ENCODE measurements at regions not wholly inside any gene's neighbourhood (a gene's known extent, or its start where the extent isn't known, plus 50 kb on each side); places are given as distances from the start of the nearest gene placed in this dataset.
"Not testable (repeated sequence)": the region's sequence is repeated elsewhere in the genome, so short reads cannot be mapped to it uniquely, and the experiment has no call there.

DNA sequence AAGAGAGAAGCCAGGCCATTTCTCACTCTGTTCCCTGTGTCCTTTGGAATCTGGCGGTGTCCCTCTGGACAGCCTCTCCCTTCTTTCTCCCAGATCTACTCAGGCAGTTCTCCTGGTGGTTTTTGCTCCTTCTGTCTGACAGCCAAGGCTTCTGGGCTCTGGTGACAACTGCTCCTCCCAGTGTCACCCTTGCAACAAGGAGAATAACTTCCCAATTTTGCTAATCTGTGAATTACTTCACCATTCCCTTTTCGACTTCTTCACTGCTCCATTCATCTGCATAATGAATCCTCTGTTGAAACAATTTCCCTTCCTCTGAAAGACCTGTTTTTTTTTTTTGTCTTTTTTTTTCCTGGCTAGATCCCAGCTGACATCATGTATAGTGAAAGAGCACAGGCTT is 56.3 kb upstream of the PDE3B start:
- ATAC-seq (no peak), DNase-seq (no peak), FAIRE-seq (no peak)
- no peaks in the 10 kb centered on the region for H3K9me3 ChIP-seq
- TF ChIP-seq, protein P1, sequence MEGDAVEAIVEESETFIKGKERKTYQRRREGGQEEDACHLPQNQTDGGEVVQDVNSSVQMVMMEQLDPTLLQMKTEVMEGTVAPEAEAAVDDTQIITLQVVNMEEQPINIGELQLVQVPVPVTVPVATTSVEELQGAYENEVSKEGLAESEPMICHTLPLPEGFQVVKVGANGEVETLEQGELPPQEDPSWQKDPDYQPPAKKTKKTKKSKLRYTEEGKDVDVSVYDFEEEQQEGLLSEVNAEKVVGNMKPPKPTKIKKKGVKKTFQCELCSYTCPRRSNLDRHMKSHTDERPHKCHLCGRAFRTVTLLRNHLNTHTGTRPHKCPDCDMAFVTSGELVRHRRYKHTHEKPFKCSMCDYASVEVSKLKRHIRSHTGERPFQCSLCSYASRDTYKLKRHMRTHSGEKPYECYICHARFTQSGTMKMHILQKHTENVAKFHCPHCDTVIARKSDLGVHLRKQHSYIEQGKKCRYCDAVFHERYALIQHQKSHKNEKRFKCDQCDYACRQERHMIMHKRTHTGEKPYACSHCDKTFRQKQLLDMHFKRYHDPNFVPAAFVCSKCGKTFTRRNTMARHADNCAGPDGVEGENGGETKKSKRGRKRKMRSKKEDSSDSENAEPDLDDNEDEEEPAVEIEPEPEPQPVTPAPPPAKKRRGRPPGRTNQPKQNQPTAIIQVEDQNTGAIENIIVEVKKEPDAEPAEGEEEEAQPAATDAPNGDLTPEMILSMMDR (IDR thresholded peaks at IDR 0.05), result no peak
- no peak overlapping the region for H3K27ac ChIP-seq
- H3K36me3 ChIP-seq, result no peaks in the 10 kb centered on the region
- no peaks in the 10 kb centered on the region for H3K27me3 ChIP-seq
- 71 to 82% methylated on average over 2 of the region's 2 CpGs for WGBS, 2 donors
- peaks cover 5 to 24% (median 23%) of the 10 kb centered on the region in 3 donors for H3K4me1 ChIP-seq
- intact Hi-C loops (cut with DNase I), result no loop called here
- no peak overlapping the region for H3K4me3 ChIP-seq

DNA sequence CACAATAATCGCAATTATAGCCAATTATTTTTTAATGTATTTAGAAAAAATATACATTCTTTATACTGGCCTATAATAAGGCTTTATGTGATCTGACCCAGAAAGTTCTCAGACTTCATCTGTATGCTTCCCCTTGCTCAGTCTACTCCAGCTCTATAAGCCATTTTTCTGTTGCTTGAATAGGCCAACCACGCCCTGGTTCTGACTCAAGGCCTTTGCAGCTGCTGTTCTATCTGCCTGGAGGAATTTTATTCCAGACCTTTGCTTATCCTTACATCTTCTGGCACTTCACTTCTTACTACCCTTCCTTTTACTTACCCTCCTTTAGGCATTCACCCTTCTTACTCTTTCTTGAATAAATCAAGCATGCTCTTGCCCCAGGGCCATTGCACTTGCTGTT is 54.9 kb upstream of the PDE3B start:
- Histone ChIP-seq H3K4me3 (no peak overlapping the region), H3K27ac (no peak overlapping the region), H3K9me3 (no peaks in the 10 kb centered on the region), H3K27me3 (no peaks in the 10 kb centered on the region), H3K36me3 (no peaks in the 10 kb centered on the region), H3K4me1 (peaks cover 5 to 13% (median 13%) of the 10 kb centered on the region in 3 donors)
- TF ChIP-seq, protein P1 (IDR thresholded peaks at IDR 0.05), result no peak
- 91 to 99% methylated on average over 2 of the region's 2 CpGs for WGBS, 2 donors
- intact Hi-C loops (cut with DNase I), result no loop called here
- no peak for ATAC-seq
- no peak for FAIRE-seq
- DNase-seq, result no peak

DNA sequence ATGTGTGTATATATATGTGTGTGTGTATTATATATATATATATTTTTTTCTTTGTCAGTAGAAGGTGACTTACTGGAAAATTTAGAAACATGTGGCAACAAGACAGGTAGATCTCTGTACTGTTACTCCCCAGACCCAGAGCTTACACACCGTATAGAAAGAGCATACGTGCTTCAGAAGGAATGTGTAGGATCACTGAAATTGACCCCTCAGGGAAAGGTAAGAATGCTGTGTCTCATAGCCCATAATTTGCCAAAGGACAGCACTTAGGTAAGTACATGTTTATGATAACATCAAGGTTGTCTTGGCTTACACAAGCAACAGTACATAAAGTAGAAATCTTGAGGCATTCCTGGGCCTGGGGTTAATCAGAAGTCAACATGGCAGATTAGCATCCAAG is 54.2 kb upstream of the PDE3B start:
- 93 to 96% methylated on average over 2 of the region's 2 CpGs for WGBS, 2 donors
- Histone ChIP-seq H3K27ac (no peak overlapping the region), H3K27me3 (no peaks in the 10 kb centered on the region), H3K36me3 (no peaks in the 10 kb centered on the region), H3K4me3 (no peak overlapping the region), H3K9me3 (no peaks in the 10 kb centered on the region), H3K4me1 (peaks cover 0 to 6% (median 6%) of the 10 kb centered on the region in 3 donors)
- no peak for FAIRE-seq
- no peak for ATAC-seq
- intact Hi-C loops (cut with DNase I), result no loop called here
- TF ChIP-seq, protein P1 (IDR thresholded peaks at IDR 0.05), result no peak
- DNase-seq, result no peak

DNA sequence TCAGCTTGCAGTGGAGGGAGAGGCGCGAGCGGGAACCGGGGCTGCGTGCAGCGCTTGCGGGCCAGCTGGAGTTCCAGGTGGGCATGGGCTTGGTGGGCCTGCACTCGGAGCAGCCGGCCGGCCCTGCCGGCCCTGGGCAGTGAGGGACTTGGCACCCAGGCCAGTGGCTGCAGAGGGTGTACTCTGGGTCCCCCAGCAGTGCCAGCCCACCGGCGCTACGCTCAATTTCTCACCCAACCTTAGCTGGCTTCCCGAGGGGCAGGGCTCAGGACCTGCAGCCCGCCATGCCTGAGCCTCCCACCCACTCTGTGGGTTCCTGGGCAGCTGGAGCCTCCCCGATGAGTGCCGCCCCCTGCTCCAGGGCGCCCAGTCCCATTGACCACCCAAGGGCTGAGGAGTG is 52.6 kb upstream of the PDE3B start:
- H3K4me1 ChIP-seq; H3K36me3 ChIP-seq; H3K27me3 ChIP-seq; ATAC-seq; intact Hi-C loops (cut with DNase I); FAIRE-seq; H3K27ac ChIP-seq; H3K9me3 ChIP-seq; H3K4me3 ChIP-seq: not testable (repeated sequence)
- peak in 1 of 6 donors; percentile 44 for DNase-seq
- 97 to 100% methylated on average over 19 of the region's 19 CpGs for WGBS, 2 donors

DNA sequence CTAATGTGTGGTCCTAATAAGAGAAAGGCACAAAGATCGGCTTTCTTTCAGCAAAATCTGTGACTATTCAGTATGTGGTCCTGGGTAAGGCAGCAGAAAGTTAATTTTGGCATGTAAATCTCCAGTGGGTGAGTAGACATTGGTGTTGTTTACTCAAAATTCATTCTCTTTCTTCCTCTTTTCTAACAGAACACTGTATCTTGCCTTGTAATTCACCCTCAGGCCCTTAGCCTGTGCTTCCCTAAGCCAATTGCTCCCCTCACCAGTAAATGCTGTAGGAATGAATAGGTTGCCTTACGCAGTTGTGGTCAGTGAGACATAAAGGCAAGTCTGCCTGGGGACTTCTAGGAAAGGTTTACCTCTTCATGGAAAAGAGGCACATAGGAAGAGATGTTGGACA is 49.9 kb upstream of the PDE3B start:
- H3K36me3 ChIP-seq, result no peaks in the 10 kb centered on the region
- DNase-seq, result no peak
- no peak overlapping the region for H3K27ac ChIP-seq
- no peaks in the 10 kb centered on the region for H3K4me1 ChIP-seq
- H3K4me3 ChIP-seq, result no peak overlapping the region
- no peak for FAIRE-seq
- H3K9me3 ChIP-seq, result no peaks in the 10 kb centered on the region
- intact Hi-C loops (cut with DNase I), result no loop called here
- TF ChIP-seq, protein P1 (IDR thresholded peaks at IDR 0.05), result no peak
- 97 to 99% methylated on average over 2 of the region's 2 CpGs for WGBS, 2 donors
- no peaks in the 10 kb centered on the region for H3K27me3 ChIP-seq
- ATAC-seq, result no peak
